ENCODE measurements at regions not wholly inside any gene's neighbourhood (a gene's known extent, or its start where the extent isn't known, plus 50 kb on each side); places are given as distances from the start of the nearest gene placed in this dataset.

- Histone ChIP-seq H3K27me3 (ENCODE audit: insufficient read depth, low read depth) (no peaks in the 10 kb centered on the region), H3K4me3 (no peak overlapping the region), H3K36me3 (ENCODE audit: low read depth) (no peaks in the 10 kb centered on the region), H3K4me1 (replicated peaks; ENCODE audit: insufficient read depth) (no peaks in the 10 kb centered on the region), H3K79me2 (ENCODE audit: low read depth) (no peaks in the 10 kb centered on the region), H3K27ac (no peak overlapping the region), H4K20me1 (ENCODE audit: insufficient read depth) (no peaks in the 10 kb centered on the region), H3K9me3 (ENCODE audit: insufficient read depth, low read depth) (no peaks in the 10 kb centered on the region), H3F3A (ENCODE audit: insufficient read depth, low read depth) (no peaks in the 10 kb centered on the region), H3K9me2 (ENCODE audit: insufficient read depth) (no peaks in the 10 kb centered on the region), H3K4me2 (no peak overlapping the region), H2AFZ (no peak overlapping the region)
- intact Hi-C loops (cut with micrococcal nuclease; ENCODE audit: unreplicated experiment): no loop called here
- ChIA-PET CTCF (no interaction called here), POLR2A (ENCODE audit: unreplicated experiment) (no interaction called here)
- no peak for DNase-seq
- no TSS peak for BruUV-seq (replicated peaks)
- TF ChIP-seq EZH2 (IDR thresholded peaks at IDR 0.05; ENCODE audit: low read depth) (no peak), CTCF (conservative IDR thresholded peaks at IDR 0.05) (no peak)
These were observed 498.7 kb downstream of the EPHA3 start for GRCh38 chr3:89606151-89606550.

GRCh38 chr3:89612027-89612426 is 504.6 kb downstream of the EPHA3 start:
- no peaks in the 10 kb centered on the region for H3K79me2 ChIP-seq (ENCODE audit: low read depth)
- CTCF ChIA-PET: no interaction called here
- BruUV-seq (replicated peaks): no TSS peak
- no peak overlapping the region for H3K27ac ChIP-seq
- POLR2A ChIA-PET (ENCODE audit: unreplicated experiment): no interaction called here
- no peak overlapping the region for H2AFZ ChIP-seq
- H3K4me1 ChIP-seq (replicated peaks; ENCODE audit: insufficient read depth): no peaks in the 10 kb centered on the region
- H3K36me3 ChIP-seq (ENCODE audit: low read depth): no peaks in the 10 kb centered on the region
- intact Hi-C loops (cut with micrococcal nuclease; ENCODE audit: unreplicated experiment): no loop called here
- DNase-seq: no peak
- H3K4me3 ChIP-seq: no peak overlapping the region
- no peaks in the 10 kb centered on the region for H3K9me2 ChIP-seq (ENCODE audit: insufficient read depth)
- H3K4me2 ChIP-seq: no peak overlapping the region
- TF ChIP-seq CTCF (conservative IDR thresholded peaks at IDR 0.05) (no peak), EZH2 (IDR thresholded peaks at IDR 0.05; ENCODE audit: low read depth) (no peak)
- no peaks in the 10 kb centered on the region for H4K20me1 ChIP-seq (ENCODE audit: insufficient read depth)
- no peaks in the 10 kb centered on the region for H3K27me3 ChIP-seq (ENCODE audit: insufficient read depth, low read depth)
- H3K9me3 ChIP-seq (ENCODE audit: insufficient read depth, low read depth): no peaks in the 10 kb centered on the region
- H3F3A ChIP-seq (ENCODE audit: insufficient read depth, low read depth): no peaks in the 10 kb centered on the region

- no peak for TF ChIP-seq CTCF (conservative IDR thresholded peaks at IDR 0.05)
- TF ChIP-seq EZH2 (IDR thresholded peaks at IDR 0.05; ENCODE audit: low read depth): no peak
- Histone ChIP-seq H2AFZ (no peak overlapping the region), H3F3A (ENCODE audit: insufficient read depth, low read depth) (no peaks in the 10 kb centered on the region), H3K4me2 (no peak overlapping the region), H3K4me1 (replicated peaks; ENCODE audit: insufficient read depth) (no peaks in the 10 kb centered on the region), H3K27ac (no peak overlapping the region), H4K20me1 (ENCODE audit: insufficient read depth) (no peaks in the 10 kb centered on the region), H3K27me3 (ENCODE audit: insufficient read depth, low read depth) (no peaks in the 10 kb centered on the region), H3K9me2 (ENCODE audit: insufficient read depth) (no peaks in the 10 kb centered on the region), H3K4me3 (no peak overlapping the region), H3K9me3 (ENCODE audit: insufficient read depth, low read depth) (no peaks in the 10 kb centered on the region), H3K79me2 (ENCODE audit: low read depth) (no peaks in the 10 kb centered on the region), H3K36me3 (ENCODE audit: low read depth) (no peaks in the 10 kb centered on the region)
- ChIA-PET POLR2A (ENCODE audit: unreplicated experiment) (no interaction called here), CTCF (no interaction called here)
- no peak for DNase-seq
- intact Hi-C loops (cut with micrococcal nuclease; ENCODE audit: unreplicated experiment): no loop called here
- BruUV-seq (replicated peaks): no TSS peak
These were observed 505.8 kb downstream of the EPHA3 start for GRCh38 chr3:89613241-89613640.
